ENCODE measurements at regions not wholly inside any gene's neighbourhood (a gene's known extent, or its start where the extent isn't known, plus 50 kb on each side); places are given as distances from the start of the nearest gene placed in this dataset.
A peak's percentile ranks its signal among the peaks of the same experiment; 100 is the strongest.

DNA sequence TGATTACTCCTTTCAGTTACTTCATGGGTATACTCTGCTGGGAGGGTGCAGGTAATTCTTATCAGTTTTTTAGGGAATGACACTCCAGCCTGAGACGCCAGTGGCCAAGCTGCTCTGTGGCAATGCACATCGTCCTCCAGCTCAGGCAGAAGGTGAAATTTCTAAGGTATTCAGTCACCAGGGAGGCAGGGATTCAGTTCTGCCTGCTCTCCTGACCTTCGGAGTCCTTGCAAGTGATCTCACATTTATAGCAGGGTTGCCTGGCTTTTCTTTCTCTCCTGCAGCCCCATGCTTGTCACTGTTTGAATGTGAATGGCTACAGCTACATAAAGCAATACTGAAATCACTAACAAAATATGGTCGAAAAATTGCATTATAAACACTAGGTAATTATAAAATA lies 1447.5 kb downstream of the EFNB2 start:
- Histone ChIP-seq H3K4me1 (peaks cover 0 to 24% (median 0%) of the 10 kb centered on the region in 9 donors), H3K27me3 (no peaks in the 10 kb centered on the region), H3K4me3 (no peak overlapping the region), H3K36me3 (no peaks in the 10 kb centered on the region), H3K9me3 (no peaks in the 10 kb centered on the region), H3K27ac (no peak overlapping the region)
- DNase-seq (no peak), ATAC-seq (peak in 1 of 8 donors; percentile 56)
- TF ChIP-seq, protein P1, sequence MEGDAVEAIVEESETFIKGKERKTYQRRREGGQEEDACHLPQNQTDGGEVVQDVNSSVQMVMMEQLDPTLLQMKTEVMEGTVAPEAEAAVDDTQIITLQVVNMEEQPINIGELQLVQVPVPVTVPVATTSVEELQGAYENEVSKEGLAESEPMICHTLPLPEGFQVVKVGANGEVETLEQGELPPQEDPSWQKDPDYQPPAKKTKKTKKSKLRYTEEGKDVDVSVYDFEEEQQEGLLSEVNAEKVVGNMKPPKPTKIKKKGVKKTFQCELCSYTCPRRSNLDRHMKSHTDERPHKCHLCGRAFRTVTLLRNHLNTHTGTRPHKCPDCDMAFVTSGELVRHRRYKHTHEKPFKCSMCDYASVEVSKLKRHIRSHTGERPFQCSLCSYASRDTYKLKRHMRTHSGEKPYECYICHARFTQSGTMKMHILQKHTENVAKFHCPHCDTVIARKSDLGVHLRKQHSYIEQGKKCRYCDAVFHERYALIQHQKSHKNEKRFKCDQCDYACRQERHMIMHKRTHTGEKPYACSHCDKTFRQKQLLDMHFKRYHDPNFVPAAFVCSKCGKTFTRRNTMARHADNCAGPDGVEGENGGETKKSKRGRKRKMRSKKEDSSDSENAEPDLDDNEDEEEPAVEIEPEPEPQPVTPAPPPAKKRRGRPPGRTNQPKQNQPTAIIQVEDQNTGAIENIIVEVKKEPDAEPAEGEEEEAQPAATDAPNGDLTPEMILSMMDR (IDR thresholded peaks at IDR 0.05) = no peak
- intact Hi-C loops (cut with DNase I) = no loop called here
- WGBS, 2 donors = 57 to 60% methylated on average over 4 of the region's 4 CpGs

DNA sequence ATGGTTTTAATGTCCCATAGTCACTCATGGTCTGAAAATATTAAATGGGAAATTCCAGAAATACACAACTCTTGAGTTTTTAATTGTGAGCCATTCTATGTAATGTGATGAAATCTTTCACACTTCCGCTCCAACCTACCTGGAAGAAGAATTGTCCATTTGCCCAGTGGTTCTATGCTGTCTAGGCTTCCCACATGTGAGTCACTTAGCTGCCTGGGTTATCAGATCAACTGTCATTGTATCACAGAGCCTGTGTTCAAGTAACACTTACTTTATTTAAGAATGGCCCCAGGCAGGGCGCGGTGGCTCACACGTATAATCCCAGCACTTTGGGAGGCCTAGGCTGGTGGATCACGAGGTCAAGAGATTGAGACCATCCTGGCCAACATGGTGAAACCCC lies 1450.5 kb downstream of the EFNB2 start:
- H3K27ac ChIP-seq = no peak overlapping the region
- peaks cover 0 to 31% (median 0%) of the 10 kb centered on the region in 9 donors for H3K4me1 ChIP-seq
- ATAC-seq (no peak), DNase-seq (no peak)
- no peaks in the 10 kb centered on the region for H3K27me3 ChIP-seq
- WGBS, 2 donors = 79 to 80% methylated on average over 5 of the region's 5 CpGs
- H3K4me3 ChIP-seq = no peak overlapping the region
- TF ChIP-seq, protein P1 (IDR thresholded peaks at IDR 0.05) = no peak
- intact Hi-C loops (cut with DNase I) = no loop called here
- H3K36me3 ChIP-seq = no peaks in the 10 kb centered on the region
- peaks cover 0 to 3% (median 0%) of the 10 kb centered on the region in 11 donors for H3K9me3 ChIP-seq

DNA sequence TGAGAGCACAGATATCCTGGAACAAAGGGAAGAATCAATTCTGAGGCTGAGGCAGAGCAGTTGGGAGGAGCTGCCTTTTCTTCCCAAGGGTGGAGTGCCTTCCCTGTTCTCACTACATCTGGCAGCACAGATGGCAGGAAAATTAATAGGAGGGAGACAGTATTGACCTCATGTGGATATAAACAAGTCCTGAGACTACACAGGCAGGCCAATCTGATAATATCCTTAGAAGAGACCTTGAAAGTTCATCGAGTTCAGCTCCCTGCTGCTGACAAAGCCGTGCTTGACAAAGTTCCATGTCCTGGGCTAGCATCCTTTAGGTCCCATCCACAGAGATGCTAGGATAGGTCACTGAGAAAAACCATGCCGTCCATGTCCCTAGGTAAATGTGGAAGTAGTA lies 1451.5 kb downstream of the EFNB2 start:
- Histone ChIP-seq H3K4me3 (no peak overlapping the region), H3K4me1 (peaks cover 0 to 31% (median 0%) of the 10 kb centered on the region in 9 donors), H3K36me3 (no peaks in the 10 kb centered on the region), H3K9me3 (peaks cover 0 to 3% (median 0%) of the 10 kb centered on the region in 11 donors), H3K27me3 (no peaks in the 10 kb centered on the region), H3K27ac (no peak overlapping the region)
- intact Hi-C loops (cut with DNase I) = no loop called here
- WGBS, 2 donors = 41 to 61% methylated on average over 3 of the region's 3 CpGs
- TF ChIP-seq, protein P1 (IDR thresholded peaks at IDR 0.05) = no peak
- ATAC-seq (peak in 7 of 8 donors; percentile 42 to 86 (median 81)), DNase-seq (no peak)

DNA sequence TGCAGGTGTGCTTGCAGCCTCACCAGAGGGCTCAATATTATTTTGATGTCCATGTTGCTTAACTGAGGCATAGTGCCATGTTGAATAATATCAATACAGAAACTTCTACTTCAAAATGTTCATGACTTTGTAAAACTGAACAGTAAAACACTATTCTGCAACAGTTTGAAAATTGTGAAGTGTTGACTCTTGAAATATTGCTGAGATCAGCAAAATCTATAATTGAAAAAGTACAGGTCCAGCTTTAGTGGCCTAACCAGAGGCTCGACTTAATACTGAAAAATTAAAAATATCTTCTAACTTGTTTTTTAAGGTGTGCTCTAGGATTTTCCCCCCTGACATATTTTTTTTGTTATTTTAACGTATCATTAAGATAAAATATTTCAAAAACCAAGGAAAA lies 1460.7 kb downstream of the EFNB2 start:
- TF ChIP-seq, protein P1 (IDR thresholded peaks at IDR 0.05) = no peak

More for the DNA sequence above, 1460.7 kb downstream of the EFNB2 start:
- DNase-seq (no peak), ATAC-seq (no peak)
- H3K9me3 ChIP-seq = no peaks in the 10 kb centered on the region
- H3K4me1 ChIP-seq = no peaks in the 10 kb centered on the region
- intact Hi-C loops (cut with DNase I) = no loop called here
- whole genome bisulfite sequencing, 2 donors = 96 to 97% methylated on average over 2 of the region's 2 CpGs
- no peaks in the 10 kb centered on the region for H3K27me3 ChIP-seq
- no peak overlapping the region for H3K4me3 ChIP-seq
- H3K36me3 ChIP-seq = no peaks in the 10 kb centered on the region
- no peak overlapping the region for H3K27ac ChIP-seq
